ENCODE measurements at regions not wholly inside any gene's neighbourhood (a gene's known extent, or its start where the extent isn't known, plus 50 kb on each side); places are given as distances from the start of the nearest gene placed in this dataset.

GRCh38 chr11:122293296-122294023 is 177.4 kb upstream of the BLID start:
- Histone ChIP-seq H3K4me3 (no peak overlapping the region), H3K36me3 (no peaks in the 10 kb centered on the region), H3K9me3 (peaks cover 0 to 20% (median 0%) of the 10 kb centered on the region in 4 donors), H3K4me1 (no peaks in the 10 kb centered on the region), H3K27ac (no peak overlapping the region), H3K27me3 (no peaks in the 10 kb centered on the region)
- DNase-seq (ENCODE audit: low spot score in 2 of 2): no peak
- 85 to 87% methylated on average over 5 of the region's 5 CpGs for WGBS, 2 donors
- TF ChIP-seq CTCF (IDR thresholded peaks at IDR 0.05) (no peak), EP300 (IDR thresholded peaks at IDR 0.05) (no peak), POLR2A (IDR thresholded peaks at IDR 0.05) (no peak)

- no peak overlapping the region for H3K27ac ChIP-seq
- H3K27me3 ChIP-seq: no peaks in the 10 kb centered on the region
- H3K36me3 ChIP-seq: no peaks in the 10 kb centered on the region
- no peaks in the 10 kb centered on the region for H3K9me3 ChIP-seq
- TF ChIP-seq POLR2A (IDR thresholded peaks at IDR 0.05) (no peak), CTCF (IDR thresholded peaks at IDR 0.05) (no peak), EP300 (IDR thresholded peaks at IDR 0.05) (no peak)
- peaks cover 0 to 8% (median 0%) of the 10 kb centered on the region in 4 donors for H3K4me1 ChIP-seq
- DNase-seq (ENCODE audit: low spot score in 2 of 2): no peak
- no peak overlapping the region for H3K4me3 ChIP-seq
- 41 to 44% methylated on average over 11 of the region's 11 CpGs for WGBS, 2 donors
Observed at GRCh38 chr11:122287401-122287800, 171.4 kb upstream of the BLID start.

- Histone ChIP-seq H3K4me3 (no peak overlapping the region), H3K9me3 (no peaks in the 10 kb centered on the region), H3K27ac (no peak overlapping the region), H3K4me1 (peaks cover 0 to 8% (median 0%) of the 10 kb centered on the region in 4 donors), H3K27me3 (no peaks in the 10 kb centered on the region), H3K36me3 (no peaks in the 10 kb centered on the region)
- WGBS, 2 donors: 81 to 88% methylated on average over 8 of the region's 8 CpGs
- TF ChIP-seq EP300 (IDR thresholded peaks at IDR 0.05): no peak
- TF ChIP-seq CTCF (IDR thresholded peaks at IDR 0.05): no peak
- TF ChIP-seq POLR2A (IDR thresholded peaks at IDR 0.05): no peak
- DNase-seq (ENCODE audit: low spot score in 2 of 2): no peak
Observed at GRCh38 chr11:122285070-122285988, 169.3 kb upstream of the BLID start.

GRCh38 chr11:122280870-122281269 is 164.9 kb upstream of the BLID start:
- no peak overlapping the region for H3K27ac ChIP-seq
- no peaks in the 10 kb centered on the region for H3K27me3 ChIP-seq
- H3K4me1 ChIP-seq: no peaks in the 10 kb centered on the region
- no peaks in the 10 kb centered on the region for H3K9me3 ChIP-seq
- no peak overlapping the region for H3K4me3 ChIP-seq
- DNase-seq (ENCODE audit: low spot score in 2 of 2): no peak
- 81 to 85% methylated on average over 5 of the region's 5 CpGs for WGBS, 2 donors
- no peaks in the 10 kb centered on the region for H3K36me3 ChIP-seq
- TF ChIP-seq POLR2A (IDR thresholded peaks at IDR 0.05): no peak
- no peak for TF ChIP-seq CTCF (IDR thresholded peaks at IDR 0.05)
- TF ChIP-seq EP300 (IDR thresholded peaks at IDR 0.05): no peak

GRCh38 chr11:122279194-122279593 is 163.2 kb upstream of the BLID start:
- H3K9me3 ChIP-seq: no peaks in the 10 kb centered on the region
- no peak for DNase-seq (ENCODE audit: low spot score in 2 of 2)
- TF ChIP-seq CTCF (IDR thresholded peaks at IDR 0.05) (no peak), EP300 (IDR thresholded peaks at IDR 0.05) (no peak), POLR2A (IDR thresholded peaks at IDR 0.05) (no peak)
- H3K36me3 ChIP-seq: no peaks in the 10 kb centered on the region
- H3K4me3 ChIP-seq: no peak overlapping the region
- no peaks in the 10 kb centered on the region for H3K4me1 ChIP-seq
- H3K27me3 ChIP-seq: no peaks in the 10 kb centered on the region
- no peak overlapping the region for H3K27ac ChIP-seq

Measured in tibial nerve (tissue), 4 donors.